Neural progenitor cell (in vitro differentiated cells): ENCODE measurements at regions not wholly inside any gene's neighbourhood (a gene's known extent, or its start where the extent isn't known, plus 50 kb on each side); places are given as distances from the start of the nearest gene placed in this dataset.
A peak's percentile ranks its signal among the peaks of the same experiment; 100 is the strongest.

Experiments used
- DNase-seq: peaks from one replicate; pipeline ENCODE4 v3.0.0-alpha.2; 2016; ENCODE audit warnings: low spot score
- H2AFZ ChIP-seq: fragments of 200-600 bp; sonication (generic); replicated peaks from 2 replicates; pipeline ENCODE4 v1.6.1; 2016; ENCODE audit warnings: antibody characterized with exemption
- H3F3A ChIP-seq: fragments of 200-600 bp; sonication (generic); 2 replicates; pipeline ENCODE4 v1.6.1; 2016; ENCODE audit warnings: antibody characterized with exemption, low read depth
- H3K27ac ChIP-seq: fragments of 200-600 bp; sonication (generic); 2 replicates; pipeline ENCODE4 v1.5.1; 2016; ENCODE audit warnings: mild to moderate bottlenecking
- H3K27me3 ChIP-seq: fragments of 200-600 bp; sonication (generic); 2 replicates; pipeline ENCODE4 v1.6.1; 2016; ENCODE audit warnings: mild to moderate bottlenecking, moderate library complexity
- H3K36me3 ChIP-seq: fragments of 200-600 bp; sonication (generic); 2 replicates; pipeline ENCODE4 v1.5.1; 2016
- H3K4me1 ChIP-seq: fragments of 200-600 bp; sonication (generic); 2 replicates; pipeline ENCODE4 v1.6.1; 2016; ENCODE audit warnings: mixed run types
- H3K4me2 ChIP-seq: fragments of 200-600 bp; sonication (generic); 2 replicates; pipeline ENCODE4 v1.6.1; 2016
- H3K4me3 ChIP-seq: fragments of 200-600 bp; sonication (generic); 2 replicates; pipeline ENCODE4 v1.5.1; 2016
- H3K79me2 ChIP-seq: fragments of 200-600 bp; sonication (generic); 2 replicates; pipeline ENCODE4 v1.6.1; 2016; ENCODE audit warnings: low read depth
- H3K9ac ChIP-seq: fragments of 200-600 bp; sonication (generic); 2 replicates; pipeline ENCODE4 v1.6.1; 2016
- H3K9me3 ChIP-seq: fragments of 200-600 bp; sonication (generic); 2 replicates; pipeline ENCODE4 v1.5.1; 2016; ENCODE audit warnings: low read depth
- H4K20me1 ChIP-seq: fragments of 200-600 bp; sonication (generic); 2 replicates; pipeline ENCODE4 v1.6.1; 2016; ENCODE audit warnings: low read depth
- H3K27ac Mint-ChIP-seq: 3 replicates; pipeline ENCODE4 v1.8.0; 2021; ENCODE audit warnings: mixed read lengths
- H3K27me3 Mint-ChIP-seq: 2 replicates; pipeline ENCODE4 v1.8.0; 2022; ENCODE audit warnings: low read depth, mild to moderate bottlenecking, inconsistent platforms, moderate library complexity, mixed read lengths; ENCODE audit not compliant: insufficient read depth
- H3K36me3 Mint-ChIP-seq: 3 replicates; pipeline ENCODE4 v1.8.0; 2021; ENCODE audit warnings: mixed read lengths
- H3K4me1 Mint-ChIP-seq: 3 replicates; pipeline ENCODE4 v1.8.0; 2021; ENCODE audit warnings: mixed read lengths
- H3K4me3 Mint-ChIP-seq: 3 replicates; pipeline ENCODE4 v1.8.0; 2021; ENCODE audit warnings: mild to moderate bottlenecking, moderate library complexity, mixed read lengths
- H3K9me3 Mint-ChIP-seq: 3 replicates; pipeline ENCODE4 v1.8.0; 2020; ENCODE audit warnings: mixed read lengths
- EZH2 ChIP-seq: fragments of 200-600 bp; sonication (generic); IDR thresholded peaks from 2 replicates; pipeline ENCODE4 v1.6.1; 2017; ENCODE audit warnings: antibody characterized with exemption, mild to moderate bottlenecking, moderate library complexity
- EZH2phosphoT487 ChIP-seq: fragments of 200-600 bp; sonication (generic); IDR thresholded peaks from 2 replicates; pipeline ENCODE4 v1.6.1; 2017; ENCODE audit warnings: antibody characterized with exemption
- TF ChIP-seq, protein P1 (sequence below): fragments of 200-600 bp; sonication (generic); IDR thresholded peaks from 2 replicates; pipeline ENCODE4 v1.5.1; 2017; ENCODE audit warnings: antibody characterized with exemption, mild to moderate bottlenecking

DNA sequence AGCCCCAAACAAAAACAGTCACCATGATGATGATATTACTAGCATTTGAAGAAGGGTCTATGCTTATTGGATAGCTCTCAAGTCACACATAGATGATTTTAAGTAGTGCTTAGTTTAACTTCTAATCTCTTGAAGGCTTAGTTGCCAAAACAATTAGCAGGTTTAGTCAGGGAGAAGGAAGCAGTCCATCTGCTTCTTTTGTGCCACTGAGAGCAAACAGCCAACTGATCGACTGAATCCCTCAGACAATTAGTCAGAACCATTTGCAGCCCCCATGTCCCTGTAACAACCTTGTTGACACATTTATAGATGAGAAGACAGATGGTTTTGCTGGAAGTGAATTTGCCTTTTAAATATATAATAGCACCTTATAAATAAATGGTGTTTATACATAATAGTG is 585.1 kb upstream of the SUCLG2 start:
- peaks cover 24% of the 10 kb centered on the region for H3K4me1 ChIP-seq
- no peaks in the 10 kb centered on the region for H3K36me3 ChIP-seq
- no peak overlapping the region for H3K4me3 Mint-ChIP-seq
- no peak overlapping the region for H3K27ac ChIP-seq
- H4K20me1 ChIP-seq: no peaks in the 10 kb centered on the region
- peak overlapping the region; percentile 31 for H3K4me2 ChIP-seq
- no peak overlapping the region for H2AFZ ChIP-seq
- TF ChIP-seq, protein P1, sequence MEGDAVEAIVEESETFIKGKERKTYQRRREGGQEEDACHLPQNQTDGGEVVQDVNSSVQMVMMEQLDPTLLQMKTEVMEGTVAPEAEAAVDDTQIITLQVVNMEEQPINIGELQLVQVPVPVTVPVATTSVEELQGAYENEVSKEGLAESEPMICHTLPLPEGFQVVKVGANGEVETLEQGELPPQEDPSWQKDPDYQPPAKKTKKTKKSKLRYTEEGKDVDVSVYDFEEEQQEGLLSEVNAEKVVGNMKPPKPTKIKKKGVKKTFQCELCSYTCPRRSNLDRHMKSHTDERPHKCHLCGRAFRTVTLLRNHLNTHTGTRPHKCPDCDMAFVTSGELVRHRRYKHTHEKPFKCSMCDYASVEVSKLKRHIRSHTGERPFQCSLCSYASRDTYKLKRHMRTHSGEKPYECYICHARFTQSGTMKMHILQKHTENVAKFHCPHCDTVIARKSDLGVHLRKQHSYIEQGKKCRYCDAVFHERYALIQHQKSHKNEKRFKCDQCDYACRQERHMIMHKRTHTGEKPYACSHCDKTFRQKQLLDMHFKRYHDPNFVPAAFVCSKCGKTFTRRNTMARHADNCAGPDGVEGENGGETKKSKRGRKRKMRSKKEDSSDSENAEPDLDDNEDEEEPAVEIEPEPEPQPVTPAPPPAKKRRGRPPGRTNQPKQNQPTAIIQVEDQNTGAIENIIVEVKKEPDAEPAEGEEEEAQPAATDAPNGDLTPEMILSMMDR: no peak
- TF ChIP-seq EZH2phosphoT487 (peak; percentile 71), EZH2 (no peak)
- no peaks in the 10 kb centered on the region for H3K27me3 Mint-ChIP-seq
- no peaks in the 10 kb centered on the region for H3K9me3 Mint-ChIP-seq
- no peak overlapping the region for H3K4me3 ChIP-seq
- no peak overlapping the region for H3K27ac Mint-ChIP-seq
- H3K27me3 ChIP-seq: no peaks in the 10 kb centered on the region
- H3K4me1 Mint-ChIP-seq: no peaks in the 10 kb centered on the region
- no peaks in the 10 kb centered on the region for H3K9me3 ChIP-seq
- DNase-seq: peak; percentile 75
- H3K36me3 Mint-ChIP-seq: no peaks in the 10 kb centered on the region
- no peak overlapping the region for H3K9ac ChIP-seq
- H3K79me2 ChIP-seq: no peaks in the 10 kb centered on the region
- H3F3A ChIP-seq: no peaks in the 10 kb centered on the region

DNA sequence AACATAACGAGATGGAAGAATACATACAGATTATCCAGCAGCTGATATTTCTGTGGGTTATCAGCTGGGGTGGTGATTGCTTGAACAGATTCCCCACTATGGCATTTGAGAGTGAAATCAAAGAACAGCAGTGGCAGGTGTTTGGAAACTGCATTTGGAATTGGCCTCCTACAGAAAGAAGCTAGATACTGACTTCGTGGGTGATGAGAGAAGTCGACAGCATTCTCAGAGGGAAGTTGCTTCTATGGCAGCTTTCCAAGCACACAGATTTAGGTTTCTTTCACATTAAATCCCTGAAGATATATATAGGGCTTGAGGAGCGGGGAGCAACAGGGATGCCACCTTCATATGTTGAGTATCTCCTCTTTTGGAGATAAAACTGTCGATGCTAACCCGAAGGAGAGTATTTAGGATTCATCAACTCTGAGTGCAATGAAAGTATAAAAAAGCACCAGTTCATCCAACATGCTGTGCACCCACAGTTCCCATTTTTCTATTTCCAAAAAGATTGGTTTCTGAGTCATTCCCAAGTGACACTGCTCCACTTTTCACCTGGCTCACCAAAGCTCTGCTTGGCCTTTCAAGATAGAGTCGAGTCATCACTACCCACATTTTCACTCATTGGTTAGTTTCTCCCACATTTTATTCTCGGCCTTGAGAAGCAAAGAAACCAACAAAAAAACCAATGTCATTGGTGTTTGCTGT is 579.8 kb upstream of the SUCLG2 start:
- H3K9me3 Mint-ChIP-seq: no peaks in the 10 kb centered on the region
- H3K36me3 Mint-ChIP-seq: no peaks in the 10 kb centered on the region
- H3F3A ChIP-seq: no peaks in the 10 kb centered on the region
- H3K27me3 ChIP-seq: no peaks in the 10 kb centered on the region
- no peaks in the 10 kb centered on the region for H3K36me3 ChIP-seq
- H3K27ac Mint-ChIP-seq: no peak overlapping the region
- peaks cover 3% of the 10 kb centered on the region for H3K4me1 ChIP-seq
- H3K9ac ChIP-seq: no peak overlapping the region
- H3K4me1 Mint-ChIP-seq: no peaks in the 10 kb centered on the region
- no peak overlapping the region for H3K4me2 ChIP-seq
- no peak overlapping the region for H3K4me3 ChIP-seq
- H3K27ac ChIP-seq: no peak overlapping the region
- no peaks in the 10 kb centered on the region for H3K79me2 ChIP-seq
- no peak for TF ChIP-seq EZH2phosphoT487
- TF ChIP-seq, protein P1: no peak
- TF ChIP-seq EZH2: no peak
- no peak for DNase-seq
- no peaks in the 10 kb centered on the region for H3K27me3 Mint-ChIP-seq
- H4K20me1 ChIP-seq: no peaks in the 10 kb centered on the region
- no peak overlapping the region for H2AFZ ChIP-seq
- H3K4me3 Mint-ChIP-seq: no peak overlapping the region
- H3K9me3 ChIP-seq: no peaks in the 10 kb centered on the region

DNA sequence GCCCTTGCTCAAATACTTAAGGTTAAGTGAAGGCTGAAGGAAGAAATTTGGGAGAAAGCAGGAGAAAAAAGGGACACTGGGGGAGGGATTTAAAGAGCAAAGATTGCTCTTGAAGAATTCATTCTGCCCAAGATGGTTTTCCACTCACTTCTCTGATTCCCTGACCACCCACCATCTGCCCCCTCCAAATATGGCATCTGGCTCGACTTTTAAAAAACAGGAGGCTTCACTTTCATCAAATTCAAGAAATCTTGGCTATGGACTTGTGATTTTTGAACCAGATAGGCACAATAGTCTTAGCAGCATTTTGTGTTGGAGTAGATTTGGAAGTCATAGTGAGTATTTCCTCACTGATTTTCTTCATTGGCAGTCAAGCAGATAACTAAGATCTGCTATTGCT is 574.4 kb upstream of the SUCLG2 start:
- no peak overlapping the region for H3K27ac Mint-ChIP-seq
- Histone ChIP-seq H2AFZ (no peak overlapping the region), H3K4me1 (no peaks in the 10 kb centered on the region), H3K36me3 (no peaks in the 10 kb centered on the region), H3K27me3 (no peaks in the 10 kb centered on the region), H3K4me3 (no peak overlapping the region), H3K9ac (no peak overlapping the region), H3K79me2 (no peaks in the 10 kb centered on the region), H3K9me3 (no peaks in the 10 kb centered on the region), H4K20me1 (no peaks in the 10 kb centered on the region), H3F3A (no peaks in the 10 kb centered on the region), H3K27ac (no peak overlapping the region), H3K4me2 (no peak overlapping the region)
- H3K4me3 Mint-ChIP-seq: no peak overlapping the region
- no peak for DNase-seq
- no peak for TF ChIP-seq EZH2phosphoT487
- TF ChIP-seq EZH2: no peak
- TF ChIP-seq, protein P1: no peak
- no peaks in the 10 kb centered on the region for H3K36me3 Mint-ChIP-seq
- no peaks in the 10 kb centered on the region for H3K27me3 Mint-ChIP-seq
- no peaks in the 10 kb centered on the region for H3K4me1 Mint-ChIP-seq
- no peaks in the 10 kb centered on the region for H3K9me3 Mint-ChIP-seq
